ENCODE measurements at regions not wholly inside any gene's neighbourhood (a gene's known extent, or its start where the extent isn't known, plus 50 kb on each side); places are given as distances from the start of the nearest gene placed in this dataset.

GRCh38 chr3:182482705-182483104, 310.6 kb upstream of the ATP11B start:
- H3K27ac ChIP-seq = no peak overlapping the region
- peaks cover 2% of the 10 kb centered on the region for H3K4me1 ChIP-seq (ENCODE audit: low read depth)
- no peaks in the 10 kb centered on the region for H3K36me3 ChIP-seq
- no peak for TF ChIP-seq CTCF (IDR thresholded peaks at IDR 0.05; ENCODE audit: low read depth, low read length)
- no peaks in the 10 kb centered on the region for H3K9me3 ChIP-seq (ENCODE audit: low read depth)
- H3K27me3 ChIP-seq = no peaks in the 10 kb centered on the region
- DNase-seq (ENCODE audit: low read depth in 1 of 2, low spot score in 1 of 2) = no peak
- no peak overlapping the region for H3K4me3 ChIP-seq

GRCh38 chr3:182484682-182485081, 308.6 kb upstream of the ATP11B start:
- H3K36me3 ChIP-seq = no peaks in the 10 kb centered on the region
- H3K27me3 ChIP-seq = no peaks in the 10 kb centered on the region
- no peak for TF ChIP-seq CTCF (IDR thresholded peaks at IDR 0.05; ENCODE audit: low read depth, low read length)
- H3K4me3 ChIP-seq = no peak overlapping the region
- H3K27ac ChIP-seq = no peak overlapping the region
- no peak for DNase-seq (ENCODE audit: low read depth in 1 of 2, low spot score in 1 of 2)
- H3K4me1 ChIP-seq (ENCODE audit: low read depth) = no peaks in the 10 kb centered on the region
- H3K9me3 ChIP-seq (ENCODE audit: low read depth) = no peaks in the 10 kb centered on the region

GRCh38 chr3:182485301-182485700, 308.0 kb upstream of the ATP11B start:
- no peak overlapping the region for H3K27ac ChIP-seq
- no peak overlapping the region for H3K4me3 ChIP-seq
- no peaks in the 10 kb centered on the region for H3K4me1 ChIP-seq (ENCODE audit: low read depth)

GRCh38 chr3:182486463-182486862, 306.8 kb upstream of the ATP11B start:
- Histone ChIP-seq H3K27me3 (no peaks in the 10 kb centered on the region), H3K36me3 (no peaks in the 10 kb centered on the region), H3K27ac (no peak overlapping the region), H3K9me3 (ENCODE audit: low read depth) (no peaks in the 10 kb centered on the region), H3K4me1 (ENCODE audit: low read depth) (no peaks in the 10 kb centered on the region), H3K4me3 (no peak overlapping the region)
- TF ChIP-seq CTCF (IDR thresholded peaks at IDR 0.05; ENCODE audit: low read depth, low read length) = no peak
- no peak for DNase-seq (ENCODE audit: low read depth in 1 of 2, low spot score in 1 of 2)

More at GRCh38 chr3:182485301-182485700, 308.0 kb upstream of the ATP11B start:
- Histone ChIP-seq H3K36me3 (no peaks in the 10 kb centered on the region), H3K9me3 (ENCODE audit: low read depth) (no peaks in the 10 kb centered on the region), H3K27me3 (no peaks in the 10 kb centered on the region)
- no peak for TF ChIP-seq CTCF (IDR thresholded peaks at IDR 0.05; ENCODE audit: low read depth, low read length)
- no peak for DNase-seq (ENCODE audit: low read depth in 1 of 2, low spot score in 1 of 2)

- no peaks in the 10 kb centered on the region for H3K36me3 ChIP-seq
- no peak overlapping the region for H3K4me3 ChIP-seq
- no peaks in the 10 kb centered on the region for H3K9me3 ChIP-seq (ENCODE audit: low read depth)
- no peaks in the 10 kb centered on the region for H3K4me1 ChIP-seq (ENCODE audit: low read depth)
- TF ChIP-seq CTCF (IDR thresholded peaks at IDR 0.05; ENCODE audit: low read depth, low read length) = no peak
- no peak overlapping the region for H3K27ac ChIP-seq
- DNase-seq (ENCODE audit: low read depth in 1 of 2, low spot score in 1 of 2) = no peak
- no peaks in the 10 kb centered on the region for H3K27me3 ChIP-seq
These were observed 306.2 kb upstream of the ATP11B start for GRCh38 chr3:182487143-182487542.

GRCh38 chr3:182487611-182488010, 305.7 kb upstream of the ATP11B start:
- H3K4me3 ChIP-seq = no peak overlapping the region
- DNase-seq (ENCODE audit: low read depth in 1 of 2, low spot score in 1 of 2) = no peak
- no peaks in the 10 kb centered on the region for H3K27me3 ChIP-seq
- no peaks in the 10 kb centered on the region for H3K4me1 ChIP-seq (ENCODE audit: low read depth)
- no peak for TF ChIP-seq CTCF (IDR thresholded peaks at IDR 0.05; ENCODE audit: low read depth, low read length)
- H3K36me3 ChIP-seq = no peaks in the 10 kb centered on the region
- H3K27ac ChIP-seq = no peak overlapping the region
- no peaks in the 10 kb centered on the region for H3K9me3 ChIP-seq (ENCODE audit: low read depth)
